MM.1S (cell line): ENCODE measurements at regions not wholly inside any gene's neighbourhood (a gene's known extent, or its start where the extent isn't known, plus 50 kb on each side); places are given as distances from the start of the nearest gene placed in this dataset.

Experiments used
- DNase-seq: peaks from one replicate; pipeline ENCODE4 v3.0.0-alpha.2; 2015
- H2AFZ ChIP-seq: fragments of 300-600 bp; sonication (generic); 2 replicates; pipeline ENCODE4 v1.6.0; 2016; ENCODE audit warnings: antibody characterized with exemption, low read length
- H3F3A ChIP-seq: fragments of 300-600 bp; sonication (generic); 2 replicates; pipeline ENCODE4 v1.6.1; 2016; ENCODE audit warnings: mild to moderate bottlenecking, antibody characterized with exemption, low read length, moderate library complexity, mixed read lengths; ENCODE audit not compliant: insufficient read depth
- H3K27ac ChIP-seq: fragments of 300-600 bp; sonication (generic); 2 replicates; pipeline ENCODE4 v1.5.1; 2016; ENCODE audit warnings: mild to moderate bottlenecking, low read length
- H3K27me3 ChIP-seq: fragments of 300-600 bp; sonication (generic); replicated peaks from 2 replicates; pipeline ENCODE4 v1.6.0; 2016; ENCODE audit warnings: low read length; ENCODE audit not compliant: insufficient read depth
- H3K36me3 ChIP-seq: fragments of 300-600 bp; sonication (generic); replicated peaks from 2 replicates; pipeline ENCODE4 v1.6.1; 2016; ENCODE audit warnings: mild to moderate bottlenecking, low read length, mixed read lengths; ENCODE audit not compliant: insufficient read depth
- H3K4me1 ChIP-seq: fragments of 300-600 bp; sonication (generic); 2 replicates; pipeline ENCODE4 v1.6.1; 2016; ENCODE audit warnings: low read length, mixed read lengths
- H3K4me2 ChIP-seq: fragments of 300-600 bp; sonication (generic); 2 replicates; pipeline ENCODE4 v1.6.0; 2016; ENCODE audit warnings: low read depth, low read length
- H3K4me3 ChIP-seq: fragments of 300-600 bp; sonication (generic); 2 replicates; pipeline ENCODE4 v1.5.1; 2016; ENCODE audit warnings: low read length, mixed read lengths
- H3K79me2 ChIP-seq: fragments of 300-600 bp; sonication (generic); 2 replicates; pipeline ENCODE4 v1.6.1; 2016; ENCODE audit warnings: mixed run types, low read length, mixed read lengths
- H3K9ac ChIP-seq: fragments of 300-600 bp; sonication (generic); 2 replicates; pipeline ENCODE4 v1.6.1; 2016; ENCODE audit warnings: low read length, mixed read lengths
- H3K9me2 ChIP-seq: fragments of 300-600 bp; sonication (generic); replicated peaks from 2 replicates; pipeline ENCODE4 v1.6.1; 2016; ENCODE audit warnings: mild to moderate bottlenecking, low read length, mixed read lengths; ENCODE audit not compliant: insufficient read depth
- H3K9me3 ChIP-seq: fragments of 300-600 bp; sonication (generic); replicated peaks from 2 replicates; pipeline ENCODE4 v1.6.1; 2016; ENCODE audit warnings: mild to moderate bottlenecking, low read length, mixed read lengths; ENCODE audit not compliant: insufficient read depth
- H4K20me1 ChIP-seq: fragments of 300-600 bp; sonication (generic); 2 replicates; pipeline ENCODE4 v1.6.1; 2016; ENCODE audit warnings: mild to moderate bottlenecking, low read length, moderate library complexity, mixed read lengths; ENCODE audit not compliant: insufficient read depth
- CTCF ChIP-seq: fragments of 300-600 bp; sonication (generic); IDR thresholded peaks from 2 replicates; pipeline ENCODE4 v1.5.1; 2016; ENCODE audit warnings: antibody characterized with exemption, low read length, mixed read lengths
- EZH2 ChIP-seq: fragments of 300-600 bp; sonication (generic); optimal IDR thresholded peaks from 2 replicates; pipeline ENCODE3; 2017; ENCODE audit warnings: low read depth, mild to moderate bottlenecking, antibody characterized with exemption, low read length, mixed read lengths
- EZH2phosphoT487 ChIP-seq: fragments of 300-600 bp; sonication (generic); IDR thresholded peaks from 2 replicates; pipeline ENCODE4 v1.6.1; 2018; ENCODE audit warnings: antibody characterized with exemption, low read length

- DNase-seq: peak; percentile 59
- Histone ChIP-seq H3F3A (no peaks in the 10 kb centered on the region), H3K36me3 (no peaks in the 10 kb centered on the region), H3K27me3 (no peaks in the 10 kb centered on the region), H3K27ac (no peak overlapping the region), H3K79me2 (no peaks in the 10 kb centered on the region), H3K9ac (no peak overlapping the region), H3K4me2 (peak overlapping the region; percentile 30), H3K9me3 (no peaks in the 10 kb centered on the region), H3K9me2 (no peaks in the 10 kb centered on the region), H3K4me1 (peaks cover 9% of the 10 kb centered on the region), H2AFZ (no peak overlapping the region), H3K4me3 (no peak overlapping the region), H4K20me1 (no peaks in the 10 kb centered on the region)
- no peak for TF ChIP-seq EZH2
- no peak for TF ChIP-seq CTCF
- TF ChIP-seq EZH2phosphoT487: no peak
Measured at GRCh38 chr1:194084755-194085154, 898.3 kb upstream of the B3GALT2 start.

- Histone ChIP-seq H2AFZ (no peak overlapping the region), H3K9ac (no peak overlapping the region), H3F3A (no peaks in the 10 kb centered on the region), H3K27ac (no peak overlapping the region), H3K9me2 (no peaks in the 10 kb centered on the region), H3K36me3 (no peaks in the 10 kb centered on the region), H4K20me1 (no peaks in the 10 kb centered on the region), H3K79me2 (no peaks in the 10 kb centered on the region), H3K9me3 (no peaks in the 10 kb centered on the region), H3K27me3 (no peaks in the 10 kb centered on the region), H3K4me1 (peaks cover 9% of the 10 kb centered on the region), H3K4me2 (no peak overlapping the region), H3K4me3 (no peak overlapping the region)
- no peak for DNase-seq
- TF ChIP-seq EZH2 (no peak), CTCF (no peak), EZH2phosphoT487 (no peak)
Measured at GRCh38 chr1:194081444-194081843, 895.0 kb upstream of the B3GALT2 start.

- TF ChIP-seq EZH2 (no peak), CTCF (no peak), EZH2phosphoT487 (no peak)
- H3K36me3 ChIP-seq: no peaks in the 10 kb centered on the region
- H3K79me2 ChIP-seq: no peaks in the 10 kb centered on the region
- H3K9me3 ChIP-seq: no peaks in the 10 kb centered on the region
- no peaks in the 10 kb centered on the region for H3K27me3 ChIP-seq
- DNase-seq: no peak
- H3K4me2 ChIP-seq: no peak overlapping the region
- no peak overlapping the region for H2AFZ ChIP-seq
- H3K9ac ChIP-seq: no peak overlapping the region
- no peaks in the 10 kb centered on the region for H4K20me1 ChIP-seq
- peaks cover 9% of the 10 kb centered on the region for H3K4me1 ChIP-seq
- no peak overlapping the region for H3K27ac ChIP-seq
- no peaks in the 10 kb centered on the region for H3F3A ChIP-seq
- H3K9me2 ChIP-seq: no peaks in the 10 kb centered on the region
- H3K4me3 ChIP-seq: no peak overlapping the region
Measured at GRCh38 chr1:194080826-194081225, 894.4 kb upstream of the B3GALT2 start.
